ENCODE measurements at regions not wholly inside any gene's neighbourhood (a gene's known extent, or its start where the extent isn't known, plus 50 kb on each side); places are given as distances from the start of the nearest gene placed in this dataset.
"Not testable (repeated sequence)": the region's sequence is repeated elsewhere in the genome, so short reads cannot be mapped to it uniquely, and the experiment has no call there.

GRCh38 chr7:16933296-16934279, 51.8 kb upstream of the AGR3 start:
- DNase-seq (ENCODE audit: low read depth in 2 of 2, low spot score in 1 of 2): no peak

- DNase-seq (ENCODE audit: low read depth in 2 of 2, low spot score in 1 of 2): no peak
These were observed 53.0 kb upstream of the AGR3 start for GRCh38 chr7:16934722-16935340.

GRCh38 chr7:16935341-16935735, 53.6 kb upstream of the AGR3 start:
- DNase-seq (ENCODE audit: low read depth in 2 of 2, low spot score in 1 of 2): no peak

GRCh38 chr7:16936626-16937422, 55.0 kb upstream of the AGR3 start:
- DNase-seq (ENCODE audit: low read depth in 2 of 2, low spot score in 1 of 2): no peak

GRCh38 chr7:16939161-16939560, 57.4 kb upstream of the AGR3 start:
- no peak for DNase-seq (ENCODE audit: low read depth in 2 of 2, low spot score in 1 of 2)

GRCh38 chr7:16940776-16941175, 59.0 kb upstream of the AGR3 start:
- no peak for DNase-seq (ENCODE audit: low read depth in 2 of 2, low spot score in 1 of 2)

GRCh38 chr7:16942929-16943509, 61.2 kb upstream of the AGR3 start:
- DNase-seq (ENCODE audit: low read depth in 2 of 2, low spot score in 1 of 2): no peak

GRCh38 chr7:16944936-16945335, 63.2 kb upstream of the AGR3 start:
- no peak for DNase-seq (ENCODE audit: low read depth in 2 of 2, low spot score in 1 of 2)

- DNase-seq (ENCODE audit: low read depth in 2 of 2, low spot score in 1 of 2): no peak
These were observed 63.6 kb upstream of the AGR3 start for GRCh38 chr7:16945372-16945771.

GRCh38 chr7:16948110-16948509, 66.3 kb upstream of the AGR3 start:
- not testable (repeated sequence) for DNase-seq (ENCODE audit: low read depth in 2 of 2, low spot score in 1 of 2)

- DNase-seq (ENCODE audit: low read depth in 2 of 2, low spot score in 1 of 2): no peak
These were observed 69.8 kb upstream of the AGR3 start for GRCh38 chr7:16951483-16952080.

- no peak for DNase-seq (ENCODE audit: low read depth in 2 of 2, low spot score in 1 of 2)
These were observed 72.5 kb upstream of the AGR3 start for GRCh38 chr7:16954321-16954720.

- no peak for DNase-seq (ENCODE audit: low read depth in 2 of 2, low spot score in 1 of 2)
These were observed 76.9 kb upstream of the AGR3 start for GRCh38 chr7:16958724-16959123.

GRCh38 chr7:16960337-16960965, 78.7 kb upstream of the AGR3 start:
- no peak for DNase-seq (ENCODE audit: low read depth in 2 of 2, low spot score in 1 of 2)

- DNase-seq (ENCODE audit: low read depth in 2 of 2, low spot score in 1 of 2): no peak
These were observed 79.9 kb upstream of the AGR3 start for GRCh38 chr7:16961641-16962040.

- no peak for DNase-seq (ENCODE audit: low read depth in 2 of 2, low spot score in 1 of 2)
These were observed 81.3 kb upstream of the AGR3 start for GRCh38 chr7:16963044-16963443.

GRCh38 chr7:16965697-16966096, 83.9 kb upstream of the AGR3 start:
- DNase-seq (ENCODE audit: low read depth in 2 of 2, low spot score in 1 of 2): not testable (repeated sequence)

GRCh38 chr7:16967300-16967811, 85.6 kb upstream of the AGR3 start:
- no peak for DNase-seq (ENCODE audit: low read depth in 2 of 2, low spot score in 1 of 2)

GRCh38 chr7:16970732-16971482, 89.1 kb upstream of the AGR3 start:
- no peak for DNase-seq (ENCODE audit: low read depth in 2 of 2, low spot score in 1 of 2)

All from stimulated activated CD8-positive, alpha-beta memory T cell treated with anti-CD3 and anti-CD28 coated beads, Interleukin-4, amount 100 ng/mL, for 1 hour (primary cell).